ENCODE measurements at regions not wholly inside any gene's neighbourhood (a gene's known extent, or its start where the extent isn't known, plus 50 kb on each side); places are given as distances from the start of the nearest gene placed in this dataset.

GRCh38 chr15:62756995-62757360 is 285.6 kb upstream of the TPM1 start:
- DNase-seq, result no peak

- no peak for DNase-seq
Measured at GRCh38 chr15:62757535-62757934, 285.0 kb upstream of the TPM1 start.

- DNase-seq, result no peak
Measured at GRCh38 chr15:62758126-62758951, 284.2 kb upstream of the TPM1 start.

- no peak for DNase-seq
Measured at GRCh38 chr15:62758952-62759349, 283.6 kb upstream of the TPM1 start.

GRCh38 chr15:62760538-62760937 is 282.0 kb upstream of the TPM1 start:
- no peak for DNase-seq

GRCh38 chr15:62765916-62766315 is 276.6 kb upstream of the TPM1 start:
- no peak for DNase-seq

GRCh38 chr15:62766599-62766998 is 275.9 kb upstream of the TPM1 start:
- DNase-seq, result no peak

- DNase-seq, result no peak
Measured at GRCh38 chr15:62769604-62770003, 272.9 kb upstream of the TPM1 start.

- DNase-seq, result no peak
Measured at GRCh38 chr15:62770111-62770660, 272.4 kb upstream of the TPM1 start.

GRCh38 chr15:62770752-62771151 is 271.8 kb upstream of the TPM1 start:
- DNase-seq, result no peak

- no peak for DNase-seq
Measured at GRCh38 chr15:62771234-62771633, 271.3 kb upstream of the TPM1 start.

- DNase-seq, result no peak
Measured at GRCh38 chr15:62773369-62774165, 269.0 kb upstream of the TPM1 start.

- DNase-seq, result no peak
Measured at GRCh38 chr15:62775932-62776331, 266.6 kb upstream of the TPM1 start.

GRCh38 chr15:62777671-62778070 is 264.9 kb upstream of the TPM1 start:
- no peak for DNase-seq

GRCh38 chr15:62779036-62779770 is 263.3 kb upstream of the TPM1 start:
- no peak for DNase-seq

GRCh38 chr15:62779899-62780298 is 262.6 kb upstream of the TPM1 start:
- no peak for DNase-seq

GRCh38 chr15:62781081-62781497 is 261.5 kb upstream of the TPM1 start:
- no peak for DNase-seq

GRCh38 chr15:62782071-62782841 is 260.3 kb upstream of the TPM1 start:
- DNase-seq, result no peak

GRCh38 chr15:62782896-62783295 is 259.7 kb upstream of the TPM1 start:
- no peak for DNase-seq

GRCh38 chr15:62783303-62783957 is 259.1 kb upstream of the TPM1 start:
- DNase-seq, result no peak

Data from T-helper 1 cell (primary cell).